Smooth muscle cell (in vitro differentiated cells): ENCODE measurements at regions not wholly inside any gene's neighbourhood (a gene's known extent, or its start where the extent isn't known, plus 50 kb on each side); places are given as distances from the start of the nearest gene placed in this dataset.

Source experiments
- DNase-seq: peaks from one replicate; lab custom pipeline; 2025; ENCODE audit not compliant: unreplicated experiment; lab: John Stamatoyannopoulos, UW
- H2AFZ ChIP-seq: fragments of 200-600 bp; sonication (generic); 2 replicates; pipeline ENCODE4 v1.6.0; 2016; ENCODE audit warnings: antibody characterized with exemption, low read depth, mild to moderate bottlenecking
- H3F3A ChIP-seq: fragments of 200-600 bp; sonication (generic); 2 replicates; pipeline ENCODE4 v1.6.0; 2017; ENCODE audit warnings: antibody characterized with exemption, low read depth
- H3K27ac ChIP-seq: fragments of 200-600 bp; sonication (generic); 2 replicates; pipeline ENCODE4 v1.5.1; 2016; ENCODE audit warnings: low read depth, mild to moderate bottlenecking
- H3K27me3 ChIP-seq: fragments of 200-600 bp; sonication (generic); 2 replicates; pipeline ENCODE4 v1.6.1; 2016; ENCODE audit warnings: low read depth, mild to moderate bottlenecking
- H3K36me3 ChIP-seq: fragments of 200-600 bp; sonication (generic); 2 replicates; pipeline ENCODE4 v1.5.1; 2016; ENCODE audit warnings: low read depth
- H3K4me1 ChIP-seq: fragments of 200-600 bp; sonication (generic); 2 replicates; pipeline ENCODE4 v1.5.1; 2016; ENCODE audit warnings: low read depth
- H3K4me2 ChIP-seq: fragments of 200-600 bp; sonication (generic); 2 replicates; pipeline ENCODE4 v1.6.0; 2016; ENCODE audit warnings: mild to moderate bottlenecking
- H3K4me3 ChIP-seq: fragments of 200-600 bp; sonication (generic); 2 replicates; pipeline ENCODE4 v1.5.1; 2016; ENCODE audit warnings: mild to moderate bottlenecking
- H3K79me2 ChIP-seq: fragments of 200-600 bp; sonication (generic); 2 replicates; pipeline ENCODE4 v1.6.0; 2016; ENCODE audit warnings: low read depth, mild to moderate bottlenecking
- H3K9ac ChIP-seq: fragments of 200-600 bp; sonication (generic); 2 replicates; pipeline ENCODE4 v1.6.0; 2016; ENCODE audit warnings: low read depth
- H3K9me3 ChIP-seq: fragments of 200-600 bp; sonication (generic); replicated peaks from 2 replicates; pipeline ENCODE4 v1.5.1; 2016; ENCODE audit warnings: low read depth
- H4K20me1 ChIP-seq: fragments of 200-600 bp; sonication (generic); 2 replicates; pipeline ENCODE4 v1.6.0; 2016; ENCODE audit warnings: low read depth
- CTCF ChIP-seq: fragments of 200-600 bp; sonication (generic); IDR thresholded peaks from 2 replicates; pipeline ENCODE4 v1.5.1; 2017; ENCODE audit warnings: borderline replicate concordance, mild to moderate bottlenecking, antibody characterized with exemption; ENCODE audit not compliant: insufficient read depth, poor library complexity, severe bottlenecking
- WGBS: methylation state at CpG from one replicate; pipeline ENCODE4 v1.1.7; 2016; ENCODE audit warnings: low lambda C conversion rate; 5-methylcytosine and 5-hydroxymethylcytosine counted together

DNA sequence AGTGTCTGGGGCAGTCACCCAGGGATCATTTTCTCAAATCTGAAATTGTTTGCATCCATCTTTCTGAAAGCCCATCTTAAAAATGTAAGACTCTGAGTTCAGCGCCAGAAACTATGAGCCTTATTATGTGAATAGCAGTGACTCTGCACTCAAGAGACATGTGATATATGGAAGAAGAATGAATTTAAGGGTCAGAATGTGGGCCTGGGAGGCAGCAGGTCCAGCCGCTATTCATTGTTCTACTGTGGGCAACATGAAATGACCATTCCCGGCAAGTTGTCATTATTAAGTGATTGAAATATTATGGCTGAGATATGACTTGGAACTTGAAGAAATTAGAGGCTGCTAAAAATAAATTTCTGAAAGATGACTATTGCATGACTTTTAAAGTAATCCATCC, 228.6 kb upstream of the ARRDC4 start:
- WGBS = 96% methylated on average over 3 of the region's 3 CpGs
- H4K20me1 ChIP-seq = no peaks in the 10 kb centered on the region
- no peak overlapping the region for H3K4me2 ChIP-seq

DNA sequence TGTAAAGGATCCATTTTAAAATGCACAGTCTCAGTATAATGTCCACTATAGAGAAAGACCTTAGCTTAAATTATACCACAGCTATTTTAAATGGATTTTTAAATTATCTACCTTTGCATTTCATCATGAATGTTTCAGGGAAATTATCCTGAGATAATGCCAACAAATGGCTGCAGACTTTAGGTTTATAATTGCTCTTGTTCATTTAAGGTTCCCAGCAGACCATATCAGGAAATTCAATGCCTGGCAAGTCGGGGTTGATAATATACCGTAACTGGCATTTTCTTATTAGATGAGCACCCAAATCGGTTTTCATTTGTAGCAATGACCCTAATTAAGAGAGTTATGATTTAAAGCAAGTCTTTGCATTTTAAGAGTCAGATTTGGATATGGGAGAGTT, 227.1 kb upstream of the ARRDC4 start:
- H3F3A ChIP-seq = no peaks in the 10 kb centered on the region
- peaks cover 11% of the 10 kb centered on the region for H3K4me1 ChIP-seq
- no peak overlapping the region for H3K27ac ChIP-seq
- no peak overlapping the region for H3K4me2 ChIP-seq
- no peaks in the 10 kb centered on the region for H3K36me3 ChIP-seq
- peaks cover 9% of the 10 kb centered on the region for H3K27me3 ChIP-seq
- TF ChIP-seq CTCF = no peak
- no peak overlapping the region for H2AFZ ChIP-seq
- no peak overlapping the region for H3K9ac ChIP-seq
- no peaks in the 10 kb centered on the region for H3K79me2 ChIP-seq
- H3K4me3 ChIP-seq = no peak overlapping the region
- WGBS = 80% methylated on average over 3 of the region's 3 CpGs
- DNase-seq = no peak
- H4K20me1 ChIP-seq = no peaks in the 10 kb centered on the region
- no peaks in the 10 kb centered on the region for H3K9me3 ChIP-seq

More for the DNA sequence above, 228.6 kb upstream of the ARRDC4 start:
- no peak overlapping the region for H2AFZ ChIP-seq
- TF ChIP-seq CTCF = no peak
- H3K4me3 ChIP-seq = no peak overlapping the region
- no peaks in the 10 kb centered on the region for H3K79me2 ChIP-seq
- DNase-seq = no peak
- H3F3A ChIP-seq = no peaks in the 10 kb centered on the region
- H3K4me1 ChIP-seq = peaks cover 16% of the 10 kb centered on the region
- no peak overlapping the region for H3K9ac ChIP-seq
- H3K36me3 ChIP-seq = no peaks in the 10 kb centered on the region
- H3K9me3 ChIP-seq = no peaks in the 10 kb centered on the region
- no peak overlapping the region for H3K27ac ChIP-seq
- H3K27me3 ChIP-seq = peaks cover 9% of the 10 kb centered on the region

DNA sequence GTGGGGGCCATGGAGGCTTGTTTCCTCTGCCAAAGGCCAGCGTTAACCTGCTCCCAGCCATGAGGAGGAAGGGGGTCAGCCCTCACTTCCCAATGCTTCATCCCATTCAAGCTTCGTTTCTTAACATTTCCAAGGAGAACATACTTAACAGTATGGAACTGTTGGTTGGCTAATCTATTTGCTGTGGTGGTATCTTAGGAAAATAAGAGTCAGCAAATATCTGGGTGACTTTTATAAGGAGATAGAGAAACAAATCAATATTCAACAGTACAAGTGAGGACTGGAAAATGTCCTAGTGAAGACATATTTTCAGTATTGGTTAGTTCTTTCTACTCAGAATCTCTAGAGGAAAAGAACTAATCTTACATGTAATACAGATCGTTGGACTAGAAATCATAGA, 223.8 kb upstream of the ARRDC4 start:
- H3K27me3 ChIP-seq = no peaks in the 10 kb centered on the region
- no peak overlapping the region for H3K27ac ChIP-seq
- no peak overlapping the region for H3K4me3 ChIP-seq
- DNase-seq = no peak
- no peaks in the 10 kb centered on the region for H4K20me1 ChIP-seq
- no peaks in the 10 kb centered on the region for H3K79me2 ChIP-seq
- H3F3A ChIP-seq = no peaks in the 10 kb centered on the region
- no peaks in the 10 kb centered on the region for H3K9me3 ChIP-seq
- WGBS = 86% methylated on average over 3 of the region's 3 CpGs
- H3K9ac ChIP-seq = no peak overlapping the region
- no peak overlapping the region for H3K4me2 ChIP-seq
- no peaks in the 10 kb centered on the region for H3K4me1 ChIP-seq
- H2AFZ ChIP-seq = no peak overlapping the region
- no peaks in the 10 kb centered on the region for H3K36me3 ChIP-seq
- no peak for TF ChIP-seq CTCF

GRCh38 chr15:97745481-97746071, 214.9 kb upstream of the ARRDC4 start:
- peaks cover 3% of the 10 kb centered on the region for H3K4me1 ChIP-seq
- no peaks in the 10 kb centered on the region for H3K79me2 ChIP-seq
- no peaks in the 10 kb centered on the region for H3K27me3 ChIP-seq
- no peak overlapping the region for H3K27ac ChIP-seq
- H3K9me3 ChIP-seq = no peaks in the 10 kb centered on the region
- no peak for DNase-seq
- H3K36me3 ChIP-seq = no peaks in the 10 kb centered on the region
- H3K4me3 ChIP-seq = no peak overlapping the region
- no peak overlapping the region for H3K9ac ChIP-seq
- no peak overlapping the region for H3K4me2 ChIP-seq
- TF ChIP-seq CTCF = peak; percentile 53
- no peaks in the 10 kb centered on the region for H3F3A ChIP-seq
- no peaks in the 10 kb centered on the region for H4K20me1 ChIP-seq
- 42% methylated on average over 8 of the region's 8 CpGs for WGBS
- no peak overlapping the region for H2AFZ ChIP-seq
